Right ventricle myocardium superior (tissue), 1 donor: ENCODE measurements at regions not wholly inside any gene's neighbourhood (a gene's known extent, or its start where the extent isn't known, plus 50 kb on each side); places are given as distances from the start of the nearest gene placed in this dataset.

ENCODE experiments used
- ATAC-seq: fragments of 200-7000 bp; cut with Tn5 transposase; one replicate; pipeline ENCODE4 v1.9.1; 2020; ENCODE audit warnings: mild to moderate bottlenecking; ENCODE audit not compliant: poor library complexity
- DNase-seq: peaks from one replicate; pipeline ENCODE4 v3.0.0-alpha.2; 2020
- intact Hi-C: fragments of 100-400 bp; cut with DNase I; formaldehyde crosslinking; loops from one replicate; pipeline ENCODE4 v1.11.2; 2022
- donor health status: DM: no; HTN: yes; CAD: no; lungs with severe emphysema.

GRCh38 chr13:72403396-72404010 lies 323.9 kb downstream of the MZT1 start:
- intact Hi-C loops = no loop called here
- ATAC-seq (no peak), DNase-seq (no peak)

GRCh38 chr13:72400856-72401255 lies 326.6 kb downstream of the MZT1 start:
- no peak for DNase-seq
- intact Hi-C loops = no loop called here
- ATAC-seq = no peak

- intact Hi-C loops = no loop called here
- DNase-seq = no peak
- ATAC-seq = no peak
These were observed 328.1 kb downstream of the MZT1 start for GRCh38 chr13:72399351-72399750.

GRCh38 chr13:72397265-72397664 lies 330.2 kb downstream of the MZT1 start:
- DNase-seq = no peak
- intact Hi-C loops = no loop called here
- no peak for ATAC-seq

- intact Hi-C loops = no loop called here
These were observed 336.5 kb downstream of the MZT1 start for GRCh38 chr13:72390909-72391308.

GRCh38 chr13:72386138-72386684 lies 341.2 kb downstream of the MZT1 start:
- ATAC-seq (no peak), DNase-seq (no peak)
- intact Hi-C loops = no loop called here

More at GRCh38 chr13:72390909-72391308, 336.5 kb downstream of the MZT1 start:
- no peak for ATAC-seq
- no peak for DNase-seq

- DNase-seq = no peak
- intact Hi-C loops = no loop called here
- no peak for ATAC-seq
These were observed 342.6 kb downstream of the MZT1 start for GRCh38 chr13:72384879-72385278.

GRCh38 chr13:72384186-72384823 lies 343.1 kb downstream of the MZT1 start:
- ATAC-seq (no peak), DNase-seq (no peak)
- intact Hi-C loops = no loop called here

GRCh38 chr13:72383646-72384045 lies 343.8 kb downstream of the MZT1 start:
- intact Hi-C loops = no loop called here
- ATAC-seq = no peak
- DNase-seq = no peak

GRCh38 chr13:72379581-72379980 lies 347.8 kb downstream of the MZT1 start:
- ATAC-seq = no peak

GRCh38 chr13:72368031-72368430 lies 359.4 kb downstream of the MZT1 start:
- intact Hi-C loops = no loop called here
- DNase-seq = no peak
- ATAC-seq = no peak

More at GRCh38 chr13:72379581-72379980, 347.8 kb downstream of the MZT1 start:
- no peak for DNase-seq
- intact Hi-C loops = no loop called here

GRCh38 chr13:72346716-72347115 lies 380.7 kb downstream of the MZT1 start:
- no peak for ATAC-seq
- intact Hi-C loops = no loop called here

GRCh38 chr13:72342364-72342763 lies 385.1 kb downstream of the MZT1 start:
- no peak for DNase-seq
- intact Hi-C loops = no loop called here
- no peak for ATAC-seq

More at GRCh38 chr13:72346716-72347115, 380.7 kb downstream of the MZT1 start:
- DNase-seq = no peak

GRCh38 chr13:72341904-72342303 lies 385.5 kb downstream of the MZT1 start:
- intact Hi-C loops = no loop called here
- no peak for DNase-seq
- no peak for ATAC-seq

- no peak for ATAC-seq
- intact Hi-C loops = no loop called here
- no peak for DNase-seq
These were observed 409.9 kb downstream of the MZT1 start for GRCh38 chr13:72317346-72318109.

GRCh38 chr13:72316716-72317115 lies 410.7 kb downstream of the MZT1 start:
- no peak for DNase-seq
- intact Hi-C loops = no loop called here
- no peak for ATAC-seq

- ATAC-seq (no peak), DNase-seq (no peak)
- intact Hi-C loops = no loop called here
These were observed 412.1 kb downstream of the MZT1 start for GRCh38 chr13:72315312-72315711.

GRCh38 chr13:72314210-72314609 lies 413.2 kb downstream of the MZT1 start:
- intact Hi-C loops = no loop called here
- DNase-seq (no peak), ATAC-seq (no peak)

- intact Hi-C loops = no loop called here
- ATAC-seq = no peak
- no peak for DNase-seq
These were observed 413.9 kb downstream of the MZT1 start for GRCh38 chr13:72313546-72313945.
